Stimulated activated CD4-positive, alpha-beta T cell treated with anti-CD3 and anti-CD28 coated beads, Interleukin-1b, Interleukin-23, amount 100 ng/mL, for 4 hours (primary cell): ENCODE measurements at regions not wholly inside any gene's neighbourhood (a gene's known extent, or its start where the extent isn't known, plus 50 kb on each side); places are given as distances from the start of the nearest gene placed in this dataset.
"Not testable (repeated sequence)": the region's sequence is repeated elsewhere in the genome, so short reads cannot be mapped to it uniquely, and the experiment has no call there.

Source experiments
- DNase-seq, 2 donors: peaks; one replicate each; pipeline ENCODE4 v3.0.0-alpha.2; 2020; ENCODE audit warnings: low read depth in 2 of 2

DNA sequence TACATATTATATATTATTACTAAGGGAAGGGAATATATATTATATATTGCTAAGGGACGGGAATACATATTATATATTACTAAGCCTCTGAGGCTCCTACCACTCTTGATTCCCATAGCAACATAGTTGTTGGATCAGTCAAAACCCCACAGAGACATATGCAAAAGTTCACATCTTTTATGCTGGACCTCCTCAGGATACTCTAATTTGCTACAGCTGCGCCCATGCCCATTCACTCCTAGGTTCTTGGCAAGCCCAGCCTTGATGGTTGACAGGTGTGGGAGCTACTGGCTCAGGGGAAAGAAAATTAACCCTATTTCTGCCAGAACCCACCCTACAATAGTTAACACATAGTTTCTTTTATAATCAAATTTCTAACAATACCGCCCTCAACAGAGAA is 752.2 kb downstream of the TTLL7 start:
- not testable (repeated sequence) for DNase-seq

DNA sequence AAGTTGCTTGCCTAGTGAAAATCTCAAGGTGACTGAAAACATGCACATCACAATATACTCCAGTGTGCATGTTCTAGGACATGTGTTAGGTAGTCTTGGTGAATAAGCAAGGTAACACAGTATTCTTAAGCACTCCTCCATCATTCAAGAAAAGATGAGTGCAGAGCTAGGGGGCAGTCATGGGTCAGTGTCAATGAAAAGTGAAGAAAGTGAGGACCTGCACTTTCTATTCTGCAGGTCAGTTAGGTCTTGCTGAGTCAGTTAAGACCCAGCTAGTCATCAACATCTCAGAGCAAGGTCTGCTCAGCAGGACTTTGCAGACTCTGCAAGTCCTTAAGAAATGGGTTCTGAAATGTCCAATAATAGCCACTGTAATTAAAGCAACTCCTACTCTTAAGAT is 754.1 kb downstream of the TTLL7 start:
- DNase-seq, result not testable (repeated sequence)

DNA sequence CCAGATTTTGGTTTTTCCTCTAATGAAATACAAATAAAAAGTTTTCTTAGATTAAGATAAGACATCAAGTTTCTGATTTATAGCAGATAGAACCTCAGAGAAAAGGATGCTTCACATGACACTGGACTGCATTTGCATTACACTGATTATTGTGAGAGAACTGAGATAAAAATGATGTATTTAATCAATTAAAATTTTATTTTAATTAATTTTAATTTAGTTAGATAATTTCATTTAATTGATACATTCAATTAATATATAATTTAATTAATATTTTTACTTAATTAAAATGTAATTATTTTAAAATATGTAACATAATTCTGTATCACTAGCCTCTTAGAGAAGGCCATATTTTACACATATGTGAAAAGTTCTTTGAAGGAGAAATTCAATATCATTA is 759.4 kb downstream of the TTLL7 start:
- DNase-seq, result not testable (repeated sequence)

DNA sequence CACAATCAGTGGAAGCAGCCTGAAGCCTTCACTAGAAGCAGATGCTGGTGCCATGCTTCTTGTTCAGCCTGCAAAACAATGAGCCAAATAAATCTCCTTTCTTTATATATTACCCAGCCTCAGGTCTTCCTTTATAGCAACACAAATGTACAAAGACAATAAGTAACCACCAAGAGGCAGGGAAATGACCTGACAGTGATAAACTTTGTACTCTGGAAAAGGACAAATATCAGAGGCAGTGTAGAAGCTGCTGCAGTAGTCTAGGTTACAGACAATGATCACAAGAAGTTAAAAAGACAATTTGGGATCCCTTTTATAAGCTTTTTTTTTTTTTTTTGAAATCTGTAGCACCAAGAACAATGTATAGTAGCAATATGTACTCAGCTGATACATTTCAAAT is 760.3 kb downstream of the TTLL7 start:
- not testable (repeated sequence) for DNase-seq

DNA sequence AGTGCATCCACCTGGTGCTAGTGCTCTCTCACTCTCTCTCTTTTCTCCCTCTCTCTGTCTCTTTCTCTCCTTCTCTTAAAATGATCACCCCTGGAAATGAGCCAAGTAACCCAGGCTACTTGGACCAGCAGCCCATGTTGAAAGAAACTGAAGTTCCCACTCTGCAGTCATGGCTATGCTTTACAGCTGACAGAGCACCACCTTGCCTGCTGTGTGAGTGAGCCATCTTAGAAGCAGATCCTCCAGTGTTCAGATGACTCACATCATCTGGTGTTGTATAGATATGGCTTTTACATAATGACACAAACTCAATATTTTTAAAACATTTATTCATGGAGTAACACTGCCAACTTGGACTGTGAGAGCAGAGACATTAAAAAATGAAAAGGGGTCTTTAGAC is 779.1 kb downstream of the TTLL7 start:
- DNase-seq, result not testable (repeated sequence)

DNA sequence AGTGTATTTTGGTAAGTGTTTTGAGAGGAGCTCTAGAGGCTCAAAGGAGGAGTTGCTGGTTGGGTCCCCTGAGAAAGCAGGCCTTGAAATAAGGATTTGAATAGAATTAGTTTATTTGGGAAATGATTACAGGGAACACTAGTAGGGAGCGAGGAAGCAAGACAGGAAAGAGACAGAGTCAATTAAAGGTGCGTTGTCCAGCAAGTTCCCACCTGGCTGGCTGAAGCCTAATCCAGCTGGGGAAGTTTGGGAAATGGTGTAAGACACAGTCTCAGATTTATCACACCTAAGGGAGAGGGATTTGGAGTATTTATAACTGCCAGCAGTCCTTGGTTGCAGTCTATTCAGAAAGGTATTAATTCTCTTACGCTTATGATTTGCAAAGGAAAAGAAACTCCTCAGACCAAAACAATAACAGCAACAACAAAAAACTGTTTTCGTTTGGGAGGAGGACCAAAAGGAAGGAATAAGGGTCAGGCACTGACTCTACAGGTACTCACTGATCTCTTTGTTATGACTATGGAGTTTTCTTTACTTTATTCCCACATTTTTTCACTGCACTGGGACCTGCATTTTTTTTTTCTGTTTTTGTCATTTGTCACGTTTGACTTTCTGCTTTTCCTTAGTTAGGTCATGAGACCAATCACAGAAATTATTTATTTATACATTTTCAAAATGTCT is 780.8 kb downstream of the TTLL7 start:
- DNase-seq, result not testable (repeated sequence)

DNA sequence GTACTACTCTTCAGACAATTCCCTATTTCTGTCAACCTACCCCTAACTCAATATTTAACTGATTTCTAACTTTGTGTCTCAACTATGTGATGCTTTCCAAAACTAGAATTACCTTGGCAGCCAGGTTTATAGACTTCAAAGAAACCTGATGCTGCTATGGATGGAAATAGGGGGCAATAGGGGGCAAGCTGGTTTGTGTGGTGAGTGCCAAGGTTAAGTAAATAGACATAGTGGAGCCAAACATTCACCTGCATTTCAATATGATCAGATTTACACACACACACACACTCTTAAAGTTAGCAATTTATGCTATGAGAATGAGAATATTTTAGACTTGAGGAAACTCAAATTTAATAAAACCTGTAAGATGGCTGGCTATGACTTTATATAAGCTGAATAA is 784.6 kb downstream of the TTLL7 start:
- DNase-seq, result not testable (repeated sequence)

DNA sequence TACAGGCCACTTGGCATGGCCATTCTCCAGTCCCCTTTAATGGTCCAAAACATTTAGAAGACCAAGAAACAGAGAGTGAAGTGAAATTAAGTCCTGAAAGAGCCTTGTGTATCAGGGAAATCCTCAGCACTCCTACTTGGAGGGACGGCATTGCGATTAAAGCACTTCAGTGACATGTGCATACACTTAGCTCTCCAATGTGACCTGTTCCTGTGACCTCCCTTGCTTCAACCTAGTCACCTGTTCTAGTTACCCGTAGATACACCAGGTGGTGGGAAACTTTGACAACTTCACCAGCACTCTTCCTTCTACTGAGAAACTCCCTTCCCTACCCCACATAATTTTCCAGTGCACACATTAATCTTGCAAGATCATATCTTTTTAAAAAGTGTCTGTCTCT is 785.3 kb downstream of the TTLL7 start:
- DNase-seq, result not testable (repeated sequence)

DNA sequence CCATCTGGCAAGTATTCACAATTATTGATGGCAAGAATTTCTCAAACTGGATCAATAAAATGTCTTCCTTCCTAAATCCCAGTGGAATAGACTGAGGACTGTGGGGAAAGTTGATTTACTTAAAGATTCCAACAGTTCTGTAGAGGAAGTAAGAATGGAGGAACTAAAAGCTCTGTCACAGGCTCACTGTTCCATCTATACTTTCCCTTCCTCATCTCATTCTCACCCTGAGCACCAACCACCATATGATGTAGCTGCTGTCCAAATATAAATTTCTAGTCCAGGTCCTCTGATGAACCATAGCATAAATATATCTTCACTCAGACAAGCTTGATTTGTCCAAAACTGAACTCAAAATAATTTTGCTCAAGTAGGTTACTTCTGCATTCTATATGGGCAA is 786.9 kb downstream of the TTLL7 start:
- DNase-seq, result not testable (repeated sequence)

DNA sequence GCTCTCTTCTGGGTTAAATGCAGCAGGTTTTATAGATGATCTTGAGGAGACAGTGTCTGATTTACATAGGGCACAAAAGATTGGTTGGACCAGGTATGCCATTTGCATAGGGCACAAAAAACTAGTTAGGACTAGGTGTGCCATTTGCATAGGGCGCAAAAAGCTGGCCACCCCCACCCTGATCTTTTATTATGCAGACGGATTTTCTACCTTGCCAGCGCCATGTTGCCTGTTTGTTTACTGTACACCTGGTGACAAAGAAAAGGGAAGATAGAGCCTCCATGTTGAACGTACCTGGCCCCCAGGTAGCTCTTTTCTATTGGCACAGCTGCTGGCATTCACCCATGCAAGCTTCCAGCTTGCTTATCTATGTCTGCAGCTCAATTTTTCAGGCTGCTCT is 790.4 kb downstream of the TTLL7 start:
- not testable (repeated sequence) for DNase-seq

DNA sequence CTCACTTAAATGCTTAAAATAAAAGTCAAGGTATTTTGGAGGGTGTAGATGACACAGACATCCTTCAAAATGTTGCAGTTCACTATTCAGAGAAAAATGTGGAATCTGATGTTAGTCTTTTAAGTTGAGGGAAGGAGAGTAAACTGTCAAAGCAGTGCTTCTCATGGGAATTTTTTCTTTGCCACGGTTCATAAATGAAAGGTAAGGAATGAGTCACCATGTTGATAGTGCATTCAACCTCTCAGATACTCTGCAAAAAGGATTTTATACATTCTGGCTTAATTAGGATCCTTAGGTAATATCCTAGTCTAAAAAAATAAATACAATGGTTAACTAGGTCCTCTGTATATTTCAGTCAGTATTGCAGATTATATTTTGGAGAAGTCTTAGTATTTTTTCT is 804.3 kb downstream of the TTLL7 start:
- DNase-seq, result not testable (repeated sequence)

DNA sequence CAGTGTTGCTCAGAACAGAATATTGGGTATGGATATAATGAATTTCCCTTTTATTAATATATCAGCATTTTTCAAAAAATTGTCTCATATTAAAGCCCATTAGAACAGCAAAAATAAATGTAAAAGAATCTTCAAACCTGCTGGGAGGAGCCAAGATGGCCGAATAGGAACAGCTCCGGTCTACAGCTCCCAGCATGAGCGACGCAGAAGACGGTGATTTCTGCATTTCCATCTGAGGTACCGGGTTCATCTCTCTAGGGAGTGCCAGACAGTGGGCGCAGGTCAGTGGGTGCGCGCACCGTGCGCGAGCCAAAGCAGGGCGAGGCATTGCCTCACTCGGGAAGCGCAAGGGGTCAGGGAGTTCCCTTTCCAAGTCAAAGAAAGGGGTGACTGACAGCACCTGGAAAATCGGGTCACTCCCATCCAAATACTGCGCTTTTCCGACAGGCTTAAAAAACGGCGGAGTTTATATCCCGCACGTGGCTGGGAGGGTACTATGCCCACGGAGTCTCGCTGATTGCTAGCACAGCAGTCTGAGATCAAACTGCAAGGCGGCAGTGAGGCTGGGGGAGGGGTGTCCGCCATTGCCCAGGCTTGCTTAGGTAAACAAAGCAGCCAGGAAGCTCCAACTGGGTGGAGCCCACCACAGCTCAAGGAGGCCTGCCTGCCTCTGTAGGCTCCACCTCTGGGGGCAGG is 816.8 kb downstream of the TTLL7 start:
- not testable (repeated sequence) for DNase-seq

DNA sequence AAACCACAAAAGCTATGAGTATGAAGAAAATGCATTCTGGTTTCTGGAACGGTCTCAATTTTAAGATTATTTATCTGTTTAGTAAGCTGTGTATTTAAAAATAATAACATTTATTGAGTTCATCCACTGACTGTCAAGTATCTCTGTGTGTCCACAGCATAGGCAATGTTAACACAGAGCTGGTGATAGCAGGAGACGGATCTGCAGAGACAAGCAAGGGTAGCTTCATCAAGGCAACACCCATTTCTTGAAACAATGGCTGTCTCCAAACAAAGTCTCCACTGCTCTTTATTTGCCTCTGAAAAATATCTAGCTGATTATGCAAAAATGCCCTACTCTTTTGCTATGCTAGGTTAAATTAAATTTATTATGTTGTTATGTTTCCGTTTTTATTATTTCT is 818.3 kb downstream of the TTLL7 start:
- DNase-seq, result not testable (repeated sequence)

DNA sequence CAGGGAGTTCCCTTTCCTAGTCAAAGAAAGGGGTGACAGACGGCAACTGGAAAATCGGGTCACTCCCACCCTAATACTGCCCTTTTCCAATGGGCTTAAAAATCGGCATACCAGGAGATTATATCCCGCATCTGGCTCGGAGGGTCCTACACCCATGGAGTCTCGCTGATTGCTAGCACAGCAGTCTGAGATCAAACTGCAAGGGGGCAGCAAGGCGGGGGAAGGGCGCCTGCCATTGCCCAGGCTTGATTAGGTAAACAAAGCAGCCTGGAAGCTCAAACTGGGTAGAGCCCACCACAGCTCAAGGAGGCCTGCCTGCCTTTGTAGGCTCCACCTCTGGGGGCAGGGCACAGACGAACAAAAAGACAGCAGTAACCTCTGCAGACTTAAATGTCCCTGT is 831.3 kb downstream of the TTLL7 start:
- not testable (repeated sequence) for DNase-seq

DNA sequence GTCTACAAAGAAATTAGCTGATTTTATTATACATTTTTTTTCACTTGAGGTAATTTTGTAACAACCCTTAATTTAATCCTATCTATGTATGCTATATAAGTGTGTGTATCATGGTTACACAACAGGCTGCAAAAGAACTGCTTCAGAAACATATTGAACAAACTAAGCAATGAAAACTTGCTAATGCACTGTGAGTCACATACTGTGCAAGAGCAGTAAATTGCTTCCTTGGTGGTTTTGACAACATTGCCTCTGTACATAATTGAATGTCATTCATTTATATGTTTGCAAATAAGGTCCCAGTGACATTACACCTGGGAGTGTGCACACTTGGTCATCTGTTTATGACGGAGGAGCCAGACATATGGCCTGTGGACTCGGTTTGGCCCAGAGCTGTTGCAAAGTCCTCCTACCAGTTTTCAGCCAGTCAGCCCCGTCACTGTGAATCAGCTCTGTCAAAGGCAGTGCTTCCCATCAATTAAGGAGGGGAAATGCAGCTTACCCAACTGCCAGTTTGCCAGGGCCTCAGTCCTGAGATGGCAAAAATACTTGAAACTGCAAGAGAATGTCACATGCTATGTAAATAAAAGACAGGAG is 835.0 kb downstream of the TTLL7 start:
- not testable (repeated sequence) for DNase-seq

DNA sequence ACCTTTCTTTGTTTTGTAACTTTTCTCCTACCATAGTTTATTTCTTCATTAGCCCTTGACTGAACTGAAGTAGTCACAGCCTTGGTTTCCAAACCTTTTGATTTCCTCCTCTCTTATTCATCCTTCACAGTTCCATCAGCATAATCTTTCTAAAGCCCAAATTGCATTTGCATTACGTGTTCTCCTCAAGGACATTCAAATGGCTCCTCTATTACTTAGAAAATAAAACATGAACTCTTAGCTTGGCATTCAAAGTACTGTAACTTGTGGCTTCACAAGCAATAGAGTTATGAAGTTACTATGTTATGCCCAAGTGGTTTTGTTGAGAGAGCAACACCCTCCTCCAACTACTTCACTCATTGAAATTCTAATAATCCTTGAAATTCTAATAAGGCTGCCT is 840.0 kb downstream of the TTLL7 start:
- not testable (repeated sequence) for DNase-seq

DNA sequence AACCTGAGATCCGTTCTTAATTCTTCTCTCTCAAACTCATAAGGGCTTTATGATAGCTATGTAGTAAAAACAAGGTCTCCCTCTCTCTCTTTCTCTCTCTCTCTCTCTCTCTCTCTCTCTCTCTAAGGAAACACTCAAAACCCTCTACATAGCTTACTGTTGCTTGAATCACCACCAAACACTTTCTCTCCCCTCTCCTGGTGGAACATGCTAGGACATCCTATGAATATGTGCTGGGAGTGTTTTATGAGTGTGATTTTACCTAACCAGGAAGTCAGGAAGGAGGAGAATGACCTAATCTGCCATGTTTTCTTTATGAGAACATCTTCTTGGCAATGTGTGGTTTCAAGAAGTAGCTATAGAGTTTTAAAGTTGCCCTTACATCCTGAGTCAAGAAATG is 844.6 kb downstream of the TTLL7 start:
- DNase-seq, result not testable (repeated sequence)

DNA sequence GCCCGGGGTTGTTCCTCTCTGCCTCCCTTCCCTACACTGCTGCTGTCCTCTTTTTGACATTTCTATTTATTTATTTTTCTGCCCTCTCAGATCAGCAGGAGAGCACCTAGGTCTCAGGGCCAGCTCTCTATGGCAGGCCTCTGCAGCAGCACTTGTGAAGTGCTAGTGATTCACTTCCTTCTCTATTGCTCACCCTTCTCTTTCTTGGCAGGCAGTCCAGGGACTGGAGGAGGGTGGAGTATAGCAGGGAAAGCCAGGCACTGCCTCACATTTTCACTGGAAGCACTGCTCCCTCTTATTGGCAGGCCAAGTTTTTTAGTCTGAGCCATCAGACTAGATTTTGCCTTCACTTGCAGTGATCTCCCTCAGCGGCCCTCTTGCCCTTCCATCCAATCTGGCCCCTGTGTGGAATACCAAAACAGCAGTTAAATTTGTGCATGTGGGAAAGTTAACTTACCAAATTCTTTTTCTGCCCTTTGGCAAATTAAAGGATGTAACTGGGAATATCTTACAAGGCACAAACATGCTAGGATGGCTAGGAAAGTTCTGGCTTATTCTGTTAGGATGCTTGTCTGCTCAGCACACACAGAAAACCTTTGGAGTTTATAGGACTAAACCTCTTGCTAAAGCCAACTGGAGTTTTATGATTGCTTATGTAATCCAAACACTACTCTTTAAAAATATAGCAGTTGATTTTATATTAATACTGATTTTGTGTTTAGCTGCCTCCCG is 847.6 kb downstream of the TTLL7 start:
- DNase-seq, result not testable (repeated sequence)

DNA sequence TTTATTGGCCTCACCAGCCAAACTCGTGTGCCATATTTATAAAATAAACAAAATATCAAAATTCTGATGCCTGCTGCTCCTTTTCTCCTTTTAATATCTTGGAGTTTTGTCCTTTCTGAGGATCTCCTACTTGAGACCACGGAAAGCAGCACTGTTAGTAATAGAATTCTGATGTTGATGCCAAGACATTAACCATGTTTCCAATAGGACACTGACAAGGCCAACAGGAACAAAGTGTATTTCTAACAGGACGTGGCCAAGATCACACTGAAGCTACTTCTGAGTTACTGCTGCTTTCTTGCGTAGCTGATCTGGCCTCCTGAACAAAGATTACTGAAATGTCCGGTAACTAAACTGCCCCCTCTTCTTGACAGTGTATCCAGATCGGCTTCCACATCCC is 848.5 kb downstream of the TTLL7 start:
- not testable (repeated sequence) for DNase-seq

DNA sequence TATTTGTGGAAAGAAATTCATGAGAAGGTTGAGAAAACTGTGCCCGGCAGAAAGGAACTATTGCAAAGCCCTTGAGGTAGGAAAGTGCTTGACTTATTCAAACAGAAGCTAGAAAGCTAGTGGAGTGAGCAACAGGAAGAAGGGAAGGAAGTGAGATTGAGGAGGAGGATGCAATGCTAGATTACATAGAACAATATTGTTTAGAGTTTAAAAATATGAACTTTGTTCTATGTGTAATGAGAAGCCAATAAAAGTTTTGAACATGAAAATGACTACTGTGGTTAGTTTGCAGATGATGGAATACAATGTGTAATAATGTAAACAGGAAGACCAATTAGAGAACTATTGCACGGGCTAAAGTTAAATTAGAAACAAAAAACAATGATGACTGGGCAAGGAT is 853.1 kb downstream of the TTLL7 start:
- DNase-seq, result not testable (repeated sequence)

DNA sequence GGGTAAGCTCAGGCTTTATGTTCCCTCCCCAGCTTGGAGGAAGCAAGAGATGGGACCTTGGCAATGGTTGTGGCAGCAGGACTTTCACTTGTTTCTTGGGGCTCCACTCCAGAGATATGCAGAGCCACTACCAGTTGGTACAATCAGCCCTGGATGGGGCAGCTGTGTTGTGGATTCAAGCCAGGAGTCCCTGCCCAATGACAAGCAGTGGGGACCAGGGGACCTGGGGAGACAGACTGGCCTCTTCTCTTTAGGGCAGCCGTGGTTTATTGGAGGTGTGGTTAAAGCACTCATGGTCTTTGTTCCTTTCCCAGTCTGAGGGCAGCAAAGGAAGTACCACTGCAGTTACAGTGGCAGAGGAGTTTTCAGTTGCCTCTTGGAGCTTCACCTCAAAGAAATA is 856.1 kb downstream of the TTLL7 start:
- DNase-seq, result not testable (repeated sequence)

DNA sequence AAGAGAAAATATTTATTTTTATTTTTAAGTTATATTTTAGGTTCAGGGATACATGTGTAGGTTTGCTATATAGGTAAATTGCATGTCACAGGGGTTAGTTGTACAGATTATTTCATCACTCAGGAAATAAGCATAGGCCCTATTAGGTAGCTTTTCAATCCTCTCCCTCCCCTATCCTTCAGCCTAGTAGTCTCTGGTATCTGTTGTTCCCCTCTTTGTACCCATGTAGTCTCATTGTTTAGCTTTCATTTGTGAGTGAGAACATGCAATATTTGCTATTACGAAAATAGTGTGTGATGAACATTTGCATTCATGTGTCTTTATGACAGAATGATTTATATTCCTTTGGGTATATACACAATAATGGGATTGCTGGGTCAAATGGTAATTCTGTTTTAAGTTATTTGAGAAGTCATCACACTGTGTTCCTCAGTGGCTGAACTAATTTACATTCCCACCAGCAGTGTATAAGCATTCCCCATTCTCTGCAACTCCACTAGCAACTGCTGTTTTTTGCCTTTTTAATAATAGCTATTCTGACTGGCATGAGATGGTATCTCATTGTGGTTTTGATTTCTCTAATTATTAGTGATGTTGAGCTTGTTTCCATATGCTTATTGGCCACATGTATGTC is 863.3 kb downstream of the TTLL7 start:
- DNase-seq, result not testable (repeated sequence)
